GM12878 (cell line): ENCODE measurements at regions not wholly inside any gene's neighbourhood (a gene's known extent, or its start where the extent isn't known, plus 50 kb on each side); places are given as distances from the start of the nearest gene placed in this dataset.

ENCODE experiments used
- ATAC-seq: fragments of 200-7000 bp; cut with Tn5 transposase; 3 replicates; pipeline ENCODE4 v1.9.1; 2020; ENCODE audit warnings: mild to moderate bottlenecking, moderate library complexity
- BruUV-seq: library from RNA; stranded (reverse); fragments of 400-500 nt; replicated peaks from 2 replicates; lab custom pipeline; 2021; lab: Mats Ljungman, UMichigan
- CTCF ChIA-PET: fragments of 300-600 bp; sonication (Branson Sonifier 250); formaldehyde crosslinking; extraction: SDS; loops from one replicate; lab custom pipeline; 2021; ENCODE audit warnings: inconsistent platforms; lab: Yijun Ruan, JAX
- POLR2A ChIA-PET: fragments of 350-600 bp; formaldehyde crosslinking; extraction: SDS; loops from one replicate; lab custom pipeline; 2021; ENCODE audit warnings: inconsistent platforms; lab: Charles Lee
- RAD21 ChIA-PET: fragments of 300-600 bp; sonication (Branson Sonifier 250); formaldehyde crosslinking; loops from one replicate; lab custom pipeline; 2023; ENCODE audit warnings: antibody characterized with exemption; ENCODE audit not compliant: unreplicated experiment; lab: Charles Lee
- SMC1A ChIA-PET: fragments of 300-600 bp; sonication (Branson Sonifier 250); formaldehyde crosslinking; loops from one replicate; lab custom pipeline; 2023; ENCODE audit not compliant: unreplicated experiment, uncharacterized antibody; lab: Charles Lee
- DNase-seq: peaks from one replicate; pipeline ENCODE4 v3.0.0-alpha.2; 2011; ENCODE audit warnings: low read depth, low spot score
- FAIRE-seq: peaks from 3 replicates; lab custom pipeline; 2011; peaks lifted over from hg19 to GRCh38; lab: Jason Lieb, UNC
- H2AFZ ChIP-seq: 2 replicates; pipeline ENCODE4 v1.6.0; 2011; ENCODE audit warnings: low read depth, low read length, control low read depth; ENCODE audit not compliant: control insufficient read depth
- H3K27ac ChIP-seq: 2 replicates; pipeline ENCODE4 v1.5.1; 2011; ENCODE audit warnings: control low read depth; ENCODE audit not compliant: control insufficient read depth, insufficient read depth
- H3K27me3 ChIP-seq, 2 experiments: replicated peaks in 1 of 2; 2 replicates each; pipeline versions ENCODE4 v1.6.0 to v1.6.1; 2011; ENCODE audit warnings: low read length in 1 of 2; ENCODE audit not compliant: control insufficient read depth in 2 of 2, insufficient read depth in 2 of 2
- H3K36me3 ChIP-seq, 2 experiments: 2 replicates each; pipeline ENCODE4 v1.5.1; 2011; ENCODE audit warnings: low read length in 1 of 2; ENCODE audit not compliant: control insufficient read depth in 2 of 2, insufficient read depth in 2 of 2
- H3K4me1 ChIP-seq: 2 replicates; pipeline ENCODE4 v1.6.1; 2011; ENCODE audit warnings: mild to moderate bottlenecking, low read length, moderate library complexity, mixed read lengths; ENCODE audit not compliant: control insufficient read depth, insufficient read depth
- H3K4me2 ChIP-seq: 2 replicates; pipeline ENCODE4 v1.6.0; 2011; ENCODE audit warnings: control low read depth; ENCODE audit not compliant: control insufficient read depth, insufficient read depth
- H3K4me3 ChIP-seq: fragments of 200-600 bp; sonication (generic); 2 replicates; pipeline ENCODE4 v1.5.1; 2016
- H3K79me2 ChIP-seq: 2 replicates; pipeline ENCODE4 v1.6.0; 2011; ENCODE audit warnings: low read length; ENCODE audit not compliant: control insufficient read depth, insufficient read depth
- H3K9ac ChIP-seq: 2 replicates; pipeline ENCODE4 v1.8.0; 2011; ENCODE audit warnings: low read length, control low read depth, mixed read lengths; ENCODE audit not compliant: control insufficient read depth, insufficient read depth
- H3K9me3 ChIP-seq: replicated peaks from 3 replicates; pipeline ENCODE4 v1.5.1; 2011; ENCODE audit warnings: mild to moderate bottlenecking, low read length; ENCODE audit not compliant: control insufficient read depth, insufficient read depth
- H4K20me1 ChIP-seq: 2 replicates; pipeline ENCODE4 v1.6.0; 2011; ENCODE audit not compliant: control insufficient read depth, insufficient read depth
- EGR1 ChIP-seq, 2 experiments: IDR thresholded peaks; 1 replicate in 1 of 2; 2 replicates in 1 of 2; pipeline ENCODE4 v1.6.1; 2011 to 2012; ENCODE audit warnings: low read depth in 2 of 2, low read length in 2 of 2, borderline replicate concordance in 1 of 2, mild to moderate bottlenecking in 1 of 2, moderate library complexity in 1 of 2
- EZH2 ChIP-seq: IDR thresholded peaks from 2 replicates; pipeline ENCODE4 v1.6.1; 2012; ENCODE audit warnings: low read depth, mild to moderate bottlenecking, control low read depth, inconsistent platforms, low read length, borderline replicate concordance; ENCODE audit not compliant: control insufficient read depth
- MTA2 ChIP-seq: fragments of 450-650 bp; IDR thresholded peaks from 2 replicates; pipeline ENCODE4 v1.6.1; 2016; ENCODE audit warnings: low read depth, mild to moderate bottlenecking, moderate library complexity
- NFYB ChIP-seq: IDR thresholded peaks from 2 replicates; pipeline ENCODE4 v1.6.1; 2011; ENCODE audit warnings: low read depth, mild to moderate bottlenecking, low read length, improper control_type of control experiment, moderate library complexity; ENCODE audit not compliant: insufficient read depth
- SIN3A ChIP-seq: IDR thresholded peaks from 2 replicates; pipeline ENCODE4 v1.6.1; 2012; ENCODE audit warnings: low read depth, low read length, improper control_type of control experiment
- ZBED1 ChIP-seq: IDR thresholded peaks from 2 replicates; pipeline ENCODE4 v1.6.1; 2016; ENCODE audit warnings: borderline replicate concordance
- WGBS: methylation state at CpG from one replicate; pipeline ENCODE4 v1.1.6; 2016; ENCODE audit warnings: low lambda C conversion rate; ENCODE audit not compliant: insufficient replicate concordance, insufficient coverage; ENCODE audit errors: missing lambda C conversion rate; 5-methylcytosine and 5-hydroxymethylcytosine counted together
- in situ Hi-C: fragments of 300-500 bp; cut with MboI; formaldehyde crosslinking; loops from 9 replicates; pipeline ENCODE4 v1.14.3; 2018; ENCODE audit warnings: mixed read lengths
- intact Hi-C: fragments of 100-400 bp; cut with micrococcal nuclease; formaldehyde crosslinking; loops from one replicate; pipeline ENCODE4 v1.14.2; 2022; ENCODE audit not compliant: unreplicated experiment
- TF ChIP-seq, protein P1 (sequence below): fragments of 450-650 bp; IDR thresholded peaks from 2 replicates; pipeline ENCODE4 v1.6.1; 2018; ENCODE audit warnings: borderline replicate concordance, mild to moderate bottlenecking; ENCODE audit not compliant: partially characterized antibody
- TF ChIP-seq, protein P2 (sequence below): fragments of 450-650 bp; IDR thresholded peaks from 2 replicates; pipeline ENCODE4 v1.6.1; 2014; ENCODE audit warnings: mild to moderate bottlenecking
- TF ChIP-seq, protein P3 (sequence below): IDR thresholded peaks from 2 replicates; pipeline ENCODE4 v1.6.1; 2011; ENCODE audit warnings: mild to moderate bottlenecking, low read depth, low read length, moderate library complexity; ENCODE audit not compliant: insufficient replicate concordance
- TF ChIP-seq, protein P4 (sequence below): fragments of 450-650 bp; IDR thresholded peaks from 2 replicates; pipeline ENCODE4 v1.6.1; 2016; ENCODE audit warnings: mild to moderate bottlenecking
- TF ChIP-seq, protein P5 (sequence below): IDR thresholded peaks from 2 replicates; pipeline ENCODE4 v1.6.1; 2011; ENCODE audit warnings: low read depth, low read length, improper control_type of control experiment, borderline replicate concordance

DNA sequence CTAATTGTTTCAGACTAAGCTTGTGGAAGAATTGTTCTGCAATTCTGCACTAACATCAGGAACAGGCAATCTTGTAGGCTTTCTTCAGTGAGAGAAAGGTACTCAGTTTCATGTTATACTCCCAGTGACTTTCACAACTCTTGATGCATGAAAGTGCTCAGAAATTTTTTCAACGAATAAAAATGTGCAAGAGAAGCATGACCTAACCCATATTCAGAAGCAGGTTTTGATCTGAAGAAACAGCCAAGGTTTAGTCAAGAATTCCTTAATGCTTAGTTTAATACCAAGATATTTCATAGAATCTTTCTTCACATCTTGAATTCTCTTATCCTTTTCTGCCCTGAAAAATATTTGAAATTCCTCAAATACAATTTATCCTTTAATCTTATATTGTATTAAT lies 197.2 kb upstream of the CSNK1A1L start (continued):
- TF ChIP-seq, protein P1, sequence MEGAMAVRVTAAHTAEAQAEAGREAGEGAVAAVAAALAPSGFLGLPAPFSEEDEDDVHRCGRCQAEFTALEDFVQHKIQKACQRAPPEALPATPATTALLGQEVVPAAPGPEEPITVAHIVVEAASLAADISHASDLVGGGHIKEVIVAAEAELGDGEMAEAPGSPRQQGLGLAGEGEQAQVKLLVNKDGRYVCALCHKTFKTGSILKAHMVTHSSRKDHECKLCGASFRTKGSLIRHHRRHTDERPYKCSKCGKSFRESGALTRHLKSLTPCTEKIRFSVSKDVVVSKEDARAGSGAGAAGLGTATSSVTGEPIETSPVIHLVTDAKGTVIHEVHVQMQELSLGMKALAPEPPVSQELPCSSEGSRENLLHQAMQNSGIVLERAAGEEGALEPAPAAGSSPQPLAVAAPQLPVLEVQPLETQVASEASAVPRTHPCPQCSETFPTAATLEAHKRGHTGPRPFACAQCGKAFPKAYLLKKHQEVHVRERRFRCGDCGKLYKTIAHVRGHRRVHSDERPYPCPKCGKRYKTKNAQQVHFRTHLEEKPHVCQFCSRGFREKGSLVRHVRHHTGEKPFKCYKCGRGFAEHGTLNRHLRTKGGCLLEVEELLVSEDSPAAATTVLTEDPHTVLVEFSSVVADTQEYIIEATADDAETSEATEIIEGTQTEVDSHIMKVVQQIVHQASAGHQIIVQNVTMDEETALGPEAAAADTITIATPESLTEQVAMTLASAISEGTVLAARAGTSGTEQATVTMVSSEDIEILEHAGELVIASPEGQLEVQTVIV, result no peak
- no peak for TF ChIP-seq MTA2
- TF ChIP-seq, protein P2, sequence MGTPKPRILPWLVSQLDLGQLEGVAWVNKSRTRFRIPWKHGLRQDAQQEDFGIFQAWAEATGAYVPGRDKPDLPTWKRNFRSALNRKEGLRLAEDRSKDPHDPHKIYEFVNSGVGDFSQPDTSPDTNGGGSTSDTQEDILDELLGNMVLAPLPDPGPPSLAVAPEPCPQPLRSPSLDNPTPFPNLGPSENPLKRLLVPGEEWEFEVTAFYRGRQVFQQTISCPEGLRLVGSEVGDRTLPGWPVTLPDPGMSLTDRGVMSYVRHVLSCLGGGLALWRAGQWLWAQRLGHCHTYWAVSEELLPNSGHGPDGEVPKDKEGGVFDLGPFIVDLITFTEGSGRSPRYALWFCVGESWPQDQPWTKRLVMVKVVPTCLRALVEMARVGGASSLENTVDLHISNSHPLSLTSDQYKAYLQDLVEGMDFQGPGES, result no peak
- TF ChIP-seq, protein P3, sequence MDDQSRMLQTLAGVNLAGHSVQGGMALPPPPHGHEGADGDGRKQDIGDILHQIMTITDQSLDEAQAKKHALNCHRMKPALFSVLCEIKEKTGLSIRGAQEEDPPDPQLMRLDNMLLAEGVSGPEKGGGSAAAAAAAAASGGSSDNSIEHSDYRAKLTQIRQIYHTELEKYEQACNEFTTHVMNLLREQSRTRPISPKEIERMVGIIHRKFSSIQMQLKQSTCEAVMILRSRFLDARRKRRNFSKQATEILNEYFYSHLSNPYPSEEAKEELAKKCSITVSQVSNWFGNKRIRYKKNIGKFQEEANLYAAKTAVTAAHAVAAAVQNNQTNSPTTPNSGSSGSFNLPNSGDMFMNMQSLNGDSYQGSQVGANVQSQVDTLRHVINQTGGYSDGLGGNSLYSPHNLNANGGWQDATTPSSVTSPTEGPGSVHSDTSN, result no peak

DNA sequence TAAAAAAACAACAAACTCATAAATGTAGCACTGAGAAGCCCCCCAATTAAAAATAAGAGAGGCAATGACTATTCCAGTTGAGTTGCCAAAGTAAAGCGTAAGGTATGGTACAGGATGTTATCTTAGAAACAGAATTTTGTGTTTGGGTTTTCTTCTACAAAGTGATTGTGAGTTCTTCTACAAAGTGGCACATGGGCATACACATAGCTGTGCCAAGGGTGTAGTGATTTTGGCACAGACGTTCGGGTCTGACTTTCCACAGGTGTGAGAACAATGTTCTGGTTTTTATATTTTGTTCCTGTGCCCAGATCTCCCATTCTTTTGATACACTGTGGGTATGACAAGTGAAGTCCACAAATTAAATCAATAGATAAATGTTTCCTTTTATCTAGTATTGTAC lies 190.1 kb upstream of the CSNK1A1L start:
- H3K4me1 ChIP-seq, result no peaks in the 10 kb centered on the region
- CTCF ChIA-PET, result no interaction called here
- H3K4me3 ChIP-seq, result no peak overlapping the region
- no peak overlapping the region for H2AFZ ChIP-seq
- POLR2A ChIA-PET, result no interaction called here
- H3K27me3 ChIP-seq, result no peaks in the 10 kb centered on the region
- H4K20me1 ChIP-seq, result no peaks in the 10 kb centered on the region
- no peaks in the 10 kb centered on the region for H3K79me2 ChIP-seq
- no TSS peak for BruUV-seq
- intact Hi-C loops (no loop called here), in situ Hi-C loops (no loop called here)
- no peak overlapping the region for H3K4me2 ChIP-seq
- WGBS, result 13% methylated on average over 3 of the region's 3 CpGs
- RAD21 ChIA-PET, result no interaction called here
- H3K36me3 ChIP-seq, result no peaks in the 10 kb centered on the region
- no peak overlapping the region for H3K9ac ChIP-seq
- FAIRE-seq (no peak), DNase-seq (no peak), ATAC-seq (no peak)
- no peaks in the 10 kb centered on the region for H3K9me3 ChIP-seq
- SMC1A ChIA-PET, result no interaction called here
- no peak overlapping the region for H3K27ac ChIP-seq
- TF ChIP-seq NFYB, result no peak
- no peak for TF ChIP-seq EGR1 (IDR thresholded peaks at IDR 0.05; ENCODE audit: borderline replicate concordance in 1 of 2, low read depth in 2 of 2, low read length in 2 of 2)
- no peak for TF ChIP-seq EZH2
- TF ChIP-seq, protein P4, sequence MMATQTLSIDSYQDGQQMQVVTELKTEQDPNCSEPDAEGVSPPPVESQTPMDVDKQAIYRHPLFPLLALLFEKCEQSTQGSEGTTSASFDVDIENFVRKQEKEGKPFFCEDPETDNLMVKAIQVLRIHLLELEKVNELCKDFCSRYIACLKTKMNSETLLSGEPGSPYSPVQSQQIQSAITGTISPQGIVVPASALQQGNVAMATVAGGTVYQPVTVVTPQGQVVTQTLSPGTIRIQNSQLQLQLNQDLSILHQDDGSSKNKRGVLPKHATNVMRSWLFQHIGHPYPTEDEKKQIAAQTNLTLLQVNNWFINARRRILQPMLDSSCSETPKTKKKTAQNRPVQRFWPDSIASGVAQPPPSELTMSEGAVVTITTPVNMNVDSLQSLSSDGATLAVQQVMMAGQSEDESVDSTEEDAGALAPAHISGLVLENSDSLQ, result no peak
- TF ChIP-seq, protein P5, sequence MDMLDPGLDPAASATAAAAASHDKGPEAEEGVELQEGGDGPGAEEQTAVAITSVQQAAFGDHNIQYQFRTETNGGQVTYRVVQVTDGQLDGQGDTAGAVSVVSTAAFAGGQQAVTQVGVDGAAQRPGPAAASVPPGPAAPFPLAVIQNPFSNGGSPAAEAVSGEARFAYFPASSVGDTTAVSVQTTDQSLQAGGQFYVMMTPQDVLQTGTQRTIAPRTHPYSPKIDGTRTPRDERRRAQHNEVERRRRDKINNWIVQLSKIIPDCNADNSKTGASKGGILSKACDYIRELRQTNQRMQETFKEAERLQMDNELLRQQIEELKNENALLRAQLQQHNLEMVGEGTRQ, result no peak
- no peak for TF ChIP-seq ZBED1
- no peak for TF ChIP-seq SIN3A
